ENCODE measurements at regions not wholly inside any gene's neighbourhood (a gene's known extent, or its start where the extent isn't known, plus 50 kb on each side); places are given as distances from the start of the nearest gene placed in this dataset.

DNA sequence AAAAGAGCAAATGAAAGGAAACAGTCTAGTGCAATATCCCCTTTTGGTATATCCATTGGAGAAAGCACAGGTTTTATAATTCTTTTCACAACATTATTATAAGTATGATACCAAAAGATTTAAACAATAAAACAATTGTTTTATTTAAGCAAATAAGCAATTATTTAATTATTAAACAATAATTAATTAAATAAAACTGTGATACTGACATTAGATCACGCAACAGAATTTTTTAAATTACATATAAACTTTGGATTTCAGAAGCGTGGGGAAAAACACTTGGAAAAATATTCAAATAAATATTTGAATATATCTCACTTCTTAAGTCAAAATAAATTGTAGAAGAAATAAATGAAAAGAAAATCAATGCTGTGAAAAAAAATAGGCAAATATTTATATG lies 76.2 kb upstream of the STXBP5 start:
- DNase-seq (ENCODE audit: low read depth, low spot score) = no peak

DNA sequence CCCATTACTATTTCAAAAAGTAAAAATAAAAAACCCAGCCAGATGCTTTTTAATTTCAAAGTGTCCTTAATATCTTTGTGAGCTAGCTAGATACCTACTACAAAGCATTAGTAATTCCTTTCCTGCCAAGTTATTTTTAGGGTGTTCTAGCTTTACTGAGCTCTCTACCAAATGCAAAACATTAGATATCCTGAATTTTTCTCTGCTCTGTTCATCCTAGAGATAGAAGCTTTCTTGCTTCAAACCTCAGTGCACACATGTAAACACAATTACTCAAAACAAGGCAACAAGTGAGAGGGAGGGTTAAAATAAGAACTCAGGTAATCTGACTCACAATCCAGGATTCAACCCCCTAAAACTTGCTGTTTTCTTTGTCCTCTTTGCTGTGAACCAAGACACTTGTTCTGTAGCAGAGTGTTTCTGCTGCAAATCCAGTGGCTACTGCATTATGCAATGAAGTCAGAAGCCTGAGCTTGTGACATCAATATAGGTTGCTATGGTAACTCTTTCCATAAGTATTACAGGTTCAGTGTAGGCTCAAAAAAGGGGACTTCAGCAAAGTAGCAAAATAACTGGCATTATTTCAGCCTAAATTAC lies 72.6 kb upstream of the STXBP5 start:
- DNase-seq (ENCODE audit: low read depth, low spot score) = no peak

DNA sequence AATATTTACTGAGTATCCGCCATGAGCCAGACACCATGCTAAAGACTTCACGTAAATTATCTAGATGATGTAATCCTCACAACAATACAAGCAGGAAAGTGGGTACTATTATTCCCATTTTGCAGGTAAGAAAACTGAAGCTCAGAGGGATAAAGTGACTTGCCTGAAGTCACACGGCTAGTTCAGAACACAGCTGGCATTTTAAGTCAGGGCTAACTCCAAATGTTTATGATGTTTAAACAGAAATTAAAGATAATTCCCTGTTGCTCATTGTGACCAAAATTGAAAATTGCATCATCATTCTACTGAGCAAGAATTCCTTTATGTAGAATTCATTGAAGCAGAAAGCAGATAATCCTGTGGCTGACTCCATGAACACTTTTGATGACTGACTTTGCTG lies 71.3 kb upstream of the STXBP5 start:
- DNase-seq (ENCODE audit: low read depth, low spot score) = no peak

DNA sequence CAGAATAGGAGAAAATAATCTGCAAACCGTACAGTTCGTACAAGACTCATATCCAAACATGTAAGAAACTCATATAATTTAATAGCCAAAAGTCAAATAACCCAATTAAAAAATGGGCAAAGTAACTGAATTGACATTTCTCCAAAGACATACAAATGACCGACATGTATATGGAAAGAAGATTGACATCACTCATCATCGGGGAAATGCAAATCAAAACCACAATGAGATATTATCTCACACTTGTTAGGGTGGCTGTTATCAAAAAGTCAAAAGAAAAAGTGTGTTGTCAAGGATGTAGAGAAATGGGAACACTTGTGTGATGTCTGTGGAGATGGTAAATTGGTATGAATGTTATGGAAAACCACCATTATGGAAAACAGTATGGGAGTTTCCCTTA lies 70.5 kb upstream of the STXBP5 start:
- no peak for DNase-seq (ENCODE audit: low read depth, low spot score)

DNA sequence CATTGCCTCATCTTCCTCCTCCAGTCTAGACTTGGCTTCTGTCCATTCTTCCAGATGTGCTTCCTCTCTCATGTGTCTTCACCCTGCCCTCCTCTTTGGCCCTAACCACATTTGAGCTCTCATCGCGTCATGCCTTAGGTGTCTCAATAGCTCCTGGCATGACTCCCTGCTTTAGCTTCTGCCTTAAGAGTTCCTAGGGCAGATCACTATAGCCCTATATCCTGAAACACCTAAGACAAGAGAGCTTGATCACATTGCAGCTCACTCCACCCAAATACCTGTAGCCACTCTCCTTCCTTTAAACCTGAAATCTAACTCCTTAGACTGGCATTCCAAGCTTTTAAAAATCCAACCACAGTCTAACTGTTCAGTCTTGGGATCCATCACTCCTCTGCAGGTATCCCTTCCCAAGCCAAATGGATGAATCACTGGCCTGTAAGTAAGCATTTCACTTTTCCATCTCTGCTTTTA lies 69.0 kb upstream of the STXBP5 start:
- no peak for DNase-seq (ENCODE audit: low read depth, low spot score)

DNA sequence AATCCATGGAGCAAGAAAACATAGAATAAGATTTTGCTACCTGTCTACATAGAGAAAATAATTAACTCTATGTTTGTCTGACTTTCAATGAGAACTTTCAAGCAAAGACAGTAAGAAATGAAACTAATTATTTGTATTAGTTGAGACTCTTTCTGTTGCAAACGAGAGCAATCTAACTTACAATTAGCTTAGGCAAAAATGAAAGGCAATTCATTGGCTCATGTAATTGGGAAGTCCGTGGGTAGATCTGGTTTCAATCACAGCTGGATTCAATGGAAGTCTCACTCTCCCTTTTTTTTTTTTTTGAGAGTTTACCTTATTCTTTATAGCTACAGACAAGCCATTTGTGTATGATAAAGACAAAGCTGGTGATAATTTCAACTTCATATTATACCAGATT lies 68.2 kb upstream of the STXBP5 start:
- no peak for DNase-seq (ENCODE audit: low read depth, low spot score)

DNA sequence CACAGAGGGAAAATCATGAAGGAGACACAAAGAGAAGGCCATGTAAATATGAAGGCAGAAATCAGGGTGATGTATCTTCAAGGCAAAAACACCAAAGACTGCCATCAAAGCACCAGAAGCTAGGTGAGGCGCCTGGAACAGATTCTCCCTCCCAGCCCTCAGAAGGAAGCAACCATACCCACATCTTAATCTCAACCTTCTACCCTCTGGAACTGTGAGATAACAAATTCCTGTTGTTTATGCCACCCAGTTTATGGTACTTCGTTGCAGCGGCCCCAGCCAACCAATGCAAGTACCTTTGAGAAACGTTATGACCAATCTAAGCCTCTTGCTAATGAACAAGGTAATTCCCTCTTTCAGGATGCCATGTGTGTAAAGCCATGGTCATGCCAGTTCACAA lies 66.2 kb upstream of the STXBP5 start:
- DNase-seq (ENCODE audit: low read depth, low spot score) = no peak

DNA sequence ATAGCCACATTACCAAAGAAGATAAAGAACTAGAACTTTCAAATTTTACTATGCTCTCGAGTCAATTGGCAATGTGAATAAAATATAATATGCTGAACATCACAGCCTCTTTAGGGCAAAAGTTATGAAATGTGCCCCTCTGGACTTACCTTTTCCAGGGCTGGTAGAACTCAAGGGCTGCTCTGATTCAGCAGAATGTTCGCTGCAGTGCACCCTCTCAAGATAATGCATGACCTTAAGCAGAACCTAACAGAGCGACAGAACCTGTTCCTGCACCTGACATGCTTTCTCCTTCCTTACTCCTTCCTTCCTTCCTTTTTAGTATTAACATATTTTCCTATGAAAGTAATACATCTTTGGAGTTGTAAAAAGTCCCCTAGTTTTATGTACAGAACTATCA lies 65.4 kb upstream of the STXBP5 start:
- no peak for DNase-seq (ENCODE audit: low read depth, low spot score)

DNA sequence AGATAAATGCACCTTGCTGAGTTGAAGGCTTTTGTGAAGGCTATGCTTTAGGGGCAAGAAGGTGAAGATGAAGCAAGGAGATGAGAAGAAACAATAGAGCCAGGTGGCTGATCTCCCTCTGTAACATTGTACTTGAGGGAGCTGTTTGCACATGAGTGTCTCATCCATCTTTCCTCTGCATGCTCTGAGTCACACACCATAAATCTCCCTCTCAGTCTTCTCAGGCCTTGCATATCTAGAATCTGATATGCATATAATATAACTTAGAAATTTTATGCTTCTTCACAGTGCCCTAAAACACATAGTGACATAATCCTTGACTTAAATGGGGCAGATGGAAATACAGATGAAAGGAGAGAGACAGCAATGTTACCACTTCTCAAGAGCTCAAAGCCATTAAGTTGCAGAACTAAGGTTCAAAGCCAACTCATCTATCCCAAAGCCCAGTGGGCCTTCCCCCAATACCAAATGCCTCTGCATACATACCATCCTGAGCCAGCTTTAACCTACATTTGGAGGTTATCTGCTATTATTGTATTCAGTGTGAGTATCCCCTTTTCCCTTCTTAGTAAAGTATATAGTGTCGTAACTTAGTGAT lies 62.4 kb upstream of the STXBP5 start:
- no peak for DNase-seq (ENCODE audit: low read depth, low spot score)

DNA sequence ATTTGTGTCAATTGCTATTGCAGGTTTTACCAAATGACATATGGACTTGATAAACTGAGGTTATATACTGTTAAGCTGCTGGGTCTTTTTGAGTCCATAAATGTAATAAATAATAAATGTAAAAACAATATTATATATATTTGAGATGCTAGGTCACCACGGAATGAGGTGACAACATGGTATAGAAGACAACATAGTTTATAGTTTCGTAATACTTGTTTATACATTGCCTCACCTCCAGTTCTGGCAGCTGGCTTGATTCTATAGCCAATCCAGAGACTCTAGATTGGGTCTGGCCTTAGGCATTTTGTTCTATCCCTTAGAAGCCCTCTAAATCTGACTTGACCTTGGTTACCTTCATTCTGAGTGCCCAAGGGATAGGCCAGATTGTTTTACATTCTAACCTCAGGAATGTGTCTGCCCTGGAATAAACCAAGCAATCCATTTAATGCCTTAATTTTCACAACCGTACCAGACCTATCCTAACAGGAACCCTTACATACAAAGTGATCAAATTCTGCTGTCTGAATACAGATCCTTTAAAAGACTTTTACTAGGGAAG lies 61.5 kb upstream of the STXBP5 start:
- DNase-seq (ENCODE audit: low read depth, low spot score) = no peak

DNA sequence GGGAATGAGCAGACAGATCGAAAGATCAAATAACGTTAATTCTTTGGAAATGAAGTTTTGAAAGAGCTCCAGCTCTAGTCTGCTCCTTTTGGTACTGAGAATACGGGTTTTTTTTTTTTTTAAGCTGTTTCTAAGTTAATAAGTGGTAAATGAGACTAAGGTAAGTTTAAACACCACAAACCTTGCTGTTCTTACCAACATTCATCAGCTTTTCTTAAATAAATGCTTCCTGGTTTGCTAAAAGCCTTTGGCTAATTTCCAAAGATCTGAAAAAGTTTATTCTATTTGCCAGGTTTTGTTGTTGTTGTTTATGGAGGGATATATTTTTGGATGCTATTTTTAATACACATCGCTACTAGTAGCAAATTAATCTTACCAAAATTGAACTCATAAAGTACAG lies 55.1 kb upstream of the STXBP5 start:
- no peak for DNase-seq (ENCODE audit: low read depth, low spot score)

DNA sequence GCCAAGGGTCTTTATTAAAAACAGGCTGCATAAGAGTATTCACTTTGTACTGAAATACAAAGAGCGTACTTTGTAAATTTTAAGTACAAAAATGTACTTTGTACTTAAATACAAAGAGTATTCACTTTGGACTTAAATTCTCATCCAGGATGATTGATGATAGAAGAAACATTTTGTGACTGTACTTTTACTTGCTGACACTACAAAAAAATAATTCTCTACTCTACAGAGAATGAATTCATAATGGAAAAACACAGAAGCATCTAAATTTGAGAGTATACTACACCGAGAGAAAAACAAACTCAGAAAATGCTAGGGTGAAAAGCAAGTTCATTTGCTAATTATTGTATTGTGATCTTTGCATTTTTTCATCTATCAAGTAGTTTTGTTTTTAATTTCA lies 54.4 kb upstream of the STXBP5 start:
- no peak for DNase-seq (ENCODE audit: low read depth, low spot score)

DNA sequence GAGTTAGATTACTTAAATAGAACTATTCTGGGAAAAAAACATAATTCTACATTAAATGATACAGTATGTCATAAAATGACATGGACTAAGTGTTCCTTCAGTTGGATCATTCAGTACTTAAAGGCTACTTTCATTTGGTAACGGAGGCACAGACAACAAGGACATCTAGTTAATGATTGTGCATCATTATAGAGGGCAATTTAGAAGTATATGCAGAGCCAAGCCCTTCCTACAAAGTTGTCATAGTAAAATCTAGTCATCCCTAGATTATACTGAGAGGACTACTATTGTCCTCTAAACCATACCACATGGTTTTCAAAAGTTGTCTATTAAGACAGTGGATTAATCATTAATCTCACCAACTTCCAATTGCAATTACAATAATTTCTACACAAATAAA lies 53.9 kb upstream of the STXBP5 start:
- DNase-seq (ENCODE audit: low read depth, low spot score) = no peak
